Thoracic aorta (tissue), 2 donors: ENCODE measurements at regions not wholly inside any gene's neighbourhood (a gene's known extent, or its start where the extent isn't known, plus 50 kb on each side); places are given as distances from the start of the nearest gene placed in this dataset.

ENCODE experiments used
- ATAC-seq: fragments of 150-250 bp; one replicate; pipeline ENCODE4 v1.8.0; 2017; ENCODE audit warnings: low read depth; ENCODE audit not compliant: insufficient number of reproducible peaks, low FRiP score
- DNase-seq: peaks from one replicate; pipeline ENCODE4 v3.0.0-alpha.2; 2020; ENCODE audit warnings: low spot score
- H3K27ac ChIP-seq, 2 donors: fragments of 200-600 bp; sonication (generic); 1 replicate in 1 of 2; 2 replicates in 1 of 2; pipeline ENCODE4 v1.5.1; 2016; ENCODE audit warnings: mild to moderate bottlenecking in 2 of 2, moderate library complexity in 2 of 2
- H3K27me3 ChIP-seq: fragments of 200-600 bp; sonication (generic); replicated peaks from 2 replicates; pipeline ENCODE4 v1.6.0; 2016; ENCODE audit warnings: mild to moderate bottlenecking; ENCODE audit not compliant: insufficient read depth
- H3K36me3 ChIP-seq: fragments of 200-600 bp; sonication (generic); one replicate; pipeline ENCODE4 v1.5.1; 2016
- H3K4me1 ChIP-seq, 2 donors: fragments of 200-600 bp; sonication (generic); 1 replicate in 1 of 2; 2 replicates in 1 of 2; pipeline versions ENCODE4 v1.5.1 to v1.6.0; 2016; ENCODE audit warnings: low read depth in 2 of 2, mild to moderate bottlenecking in 1 of 2; ENCODE audit not compliant: control insufficient read depth in 1 of 2
- H3K4me3 ChIP-seq: fragments of 200-600 bp; sonication (generic); 2 replicates; pipeline ENCODE4 v1.5.1; 2016; ENCODE audit warnings: mild to moderate bottlenecking
- H3K9me3 ChIP-seq: fragments of 200-600 bp; sonication (generic); 2 replicates; pipeline ENCODE4 v1.5.1; 2016
- TF ChIP-seq, protein P1 (sequence below): fragments of 200-600 bp; sonication (generic); IDR thresholded peaks from one replicate; pipeline ENCODE4 v1.5.1; 2019; ENCODE audit warnings: antibody characterized with exemption

DNA sequence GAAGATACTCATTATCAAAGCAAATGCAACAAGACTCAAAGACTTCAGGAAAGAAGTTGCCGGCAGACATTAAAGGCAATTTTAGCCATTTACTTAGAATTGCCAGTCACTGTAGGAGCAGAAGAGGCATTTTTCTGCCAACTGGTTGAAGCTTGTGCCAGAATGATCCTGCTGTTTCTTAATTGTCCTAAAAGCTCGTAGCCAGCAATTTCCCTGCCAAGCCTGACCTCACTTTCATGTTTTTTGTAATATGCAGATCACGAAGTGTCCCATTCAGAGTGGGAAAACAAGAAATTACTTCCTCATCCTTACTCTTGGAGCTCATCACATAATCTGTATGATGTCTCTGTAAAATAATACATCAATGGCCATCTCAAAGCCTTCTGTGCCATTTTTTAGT lies 130.9 kb upstream of the ANKRD1 start:
- DNase-seq (no peak), ATAC-seq (no peak)
- Histone ChIP-seq H3K27ac (no peak overlapping the region), H3K4me1 (peaks cover 17 to 46% of the 10 kb centered on the region in 2 donors), H3K27me3 (no peaks in the 10 kb centered on the region), H3K36me3 (no peaks in the 10 kb centered on the region), H3K4me3 (no peak overlapping the region), H3K9me3 (no peaks in the 10 kb centered on the region)
- TF ChIP-seq, protein P1, sequence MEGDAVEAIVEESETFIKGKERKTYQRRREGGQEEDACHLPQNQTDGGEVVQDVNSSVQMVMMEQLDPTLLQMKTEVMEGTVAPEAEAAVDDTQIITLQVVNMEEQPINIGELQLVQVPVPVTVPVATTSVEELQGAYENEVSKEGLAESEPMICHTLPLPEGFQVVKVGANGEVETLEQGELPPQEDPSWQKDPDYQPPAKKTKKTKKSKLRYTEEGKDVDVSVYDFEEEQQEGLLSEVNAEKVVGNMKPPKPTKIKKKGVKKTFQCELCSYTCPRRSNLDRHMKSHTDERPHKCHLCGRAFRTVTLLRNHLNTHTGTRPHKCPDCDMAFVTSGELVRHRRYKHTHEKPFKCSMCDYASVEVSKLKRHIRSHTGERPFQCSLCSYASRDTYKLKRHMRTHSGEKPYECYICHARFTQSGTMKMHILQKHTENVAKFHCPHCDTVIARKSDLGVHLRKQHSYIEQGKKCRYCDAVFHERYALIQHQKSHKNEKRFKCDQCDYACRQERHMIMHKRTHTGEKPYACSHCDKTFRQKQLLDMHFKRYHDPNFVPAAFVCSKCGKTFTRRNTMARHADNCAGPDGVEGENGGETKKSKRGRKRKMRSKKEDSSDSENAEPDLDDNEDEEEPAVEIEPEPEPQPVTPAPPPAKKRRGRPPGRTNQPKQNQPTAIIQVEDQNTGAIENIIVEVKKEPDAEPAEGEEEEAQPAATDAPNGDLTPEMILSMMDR: no peak

GRCh38 chr10:91054325-91054724 lies 133.4 kb upstream of the ANKRD1 start:
- ATAC-seq (no peak), DNase-seq (no peak)
- TF ChIP-seq, protein P1: no peak
- H3K4me3 ChIP-seq: no peak overlapping the region
- no peaks in the 10 kb centered on the region for H3K9me3 ChIP-seq
- H3K36me3 ChIP-seq: no peaks in the 10 kb centered on the region
- H3K27ac ChIP-seq: no peak overlapping the region
- peaks cover 14 to 31% of the 10 kb centered on the region in 2 donors for H3K4me1 ChIP-seq
- no peaks in the 10 kb centered on the region for H3K27me3 ChIP-seq

GRCh38 chr10:91061187-91061586 lies 140.3 kb upstream of the ANKRD1 start:
- Histone ChIP-seq H3K4me3 (no peak overlapping the region), H3K9me3 (no peaks in the 10 kb centered on the region), H3K27ac (peak overlapping the region in 1 of 2 donors; percentile 9), H3K4me1 (peaks cover 5 to 16% of the 10 kb centered on the region in 2 donors), H3K36me3 (no peaks in the 10 kb centered on the region), H3K27me3 (no peaks in the 10 kb centered on the region)
- no peak for ATAC-seq
- TF ChIP-seq, protein P1: no peak
- DNase-seq: no peak

DNA sequence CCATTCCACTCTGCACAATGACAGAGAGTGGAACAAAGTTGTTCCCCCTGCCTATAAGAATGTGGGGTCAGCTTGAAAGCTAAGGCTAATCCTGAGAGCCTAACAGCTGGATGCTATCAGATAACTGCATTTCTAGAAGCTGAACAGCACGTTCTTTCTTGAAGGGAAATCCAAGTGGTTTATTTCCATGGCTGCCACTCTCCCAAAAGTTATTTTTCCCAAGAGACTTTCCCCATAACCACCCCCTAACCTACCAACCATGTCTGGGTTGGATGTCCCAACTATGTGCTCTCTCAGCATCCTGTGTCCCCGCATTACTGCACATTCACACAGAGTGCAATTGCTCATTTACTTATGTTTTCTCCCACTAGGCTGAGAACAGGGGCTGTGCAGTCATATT lies 140.7 kb upstream of the ANKRD1 start:
- H3K9me3 ChIP-seq: no peaks in the 10 kb centered on the region
- no peaks in the 10 kb centered on the region for H3K36me3 ChIP-seq
- TF ChIP-seq, protein P1: no peak
- peaks cover 5 to 16% of the 10 kb centered on the region in 2 donors for H3K4me1 ChIP-seq
- H3K27ac ChIP-seq: peak overlapping the region in 1 of 2 donors; percentile 9
- no peak overlapping the region for H3K4me3 ChIP-seq
- DNase-seq: no peak
- ATAC-seq: no peak
- no peaks in the 10 kb centered on the region for H3K27me3 ChIP-seq

DNA sequence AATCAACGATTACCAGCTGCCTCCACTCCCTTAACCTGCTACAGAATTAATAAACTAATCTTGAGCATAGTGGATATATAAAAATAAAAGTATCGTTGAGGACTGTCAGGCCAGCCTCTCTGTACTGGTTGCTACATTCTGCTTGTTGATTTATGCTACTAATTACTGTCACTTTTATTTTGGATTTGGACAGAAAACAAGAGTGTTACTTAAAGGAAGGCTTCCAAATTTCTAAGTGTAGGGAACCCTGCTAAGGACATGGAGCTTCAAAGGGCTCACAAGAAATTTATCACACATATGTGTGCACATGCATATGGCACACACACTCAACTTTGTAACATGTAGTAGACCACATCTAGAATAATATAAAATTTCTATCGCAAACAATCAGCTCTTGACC lies 141.2 kb upstream of the ANKRD1 start:
- no peak for ATAC-seq

More for the DNA sequence above, 141.2 kb upstream of the ANKRD1 start:
- TF ChIP-seq, protein P1: no peak
- no peak overlapping the region for H3K27ac ChIP-seq
- no peaks in the 10 kb centered on the region for H3K27me3 ChIP-seq
- no peaks in the 10 kb centered on the region for H3K9me3 ChIP-seq
- no peak for DNase-seq
- no peak overlapping the region for H3K4me3 ChIP-seq
- peaks cover 5 to 16% of the 10 kb centered on the region in 2 donors for H3K4me1 ChIP-seq
- no peaks in the 10 kb centered on the region for H3K36me3 ChIP-seq
